A549 (cell line): ENCODE measurements at regions not wholly inside any gene's neighbourhood (a gene's known extent, or its start where the extent isn't known, plus 50 kb on each side); places are given as distances from the start of the nearest gene placed in this dataset.

ENCODE experiments used
- ATAC-seq, 2 experiments: fragments of 200-7000 bp in 1 of 2; fragments of >200 bp in 1 of 2; cut with Nextera tagmentation in 1 of 2; cut with Tn5 transposase in 1 of 2; 3 replicates each; pipeline versions ENCODE4 v1.8.0 to v1.9.1; 2018 to 2020; ENCODE audit warnings: mild to moderate bottlenecking in 1 of 2, moderate library complexity in 1 of 2
- CTCF ChIA-PET: fragments of 300-600 bp; sonication (Branson Sonifier 250); formaldehyde crosslinking; extraction: SDS; loops from one replicate; lab custom pipeline; 2021; ENCODE audit warnings: antibody characterized with exemption, inconsistent platforms; lab: Yijun Ruan, JAX
- POLR2A ChIA-PET: fragments of 350-600 bp; formaldehyde crosslinking; extraction: SDS; loops from one replicate; lab custom pipeline; 2021; ENCODE audit warnings: antibody characterized with exemption, inconsistent platforms; lab: Yijun Ruan, JAX
- DNase-seq, 2 experiments: peaks; one replicate each; pipeline versions ENCODE4 v3.0.0 to v3.0.0-alpha.2; 2011 to 2016; ENCODE audit warnings: low read depth in 1 of 2, low spot score in 1 of 2
- FAIRE-seq: peaks from 2 replicates; lab custom pipeline; 2011; peaks lifted over from hg19 to GRCh38; lab: Jason Lieb, UNC
- H3K27ac ChIP-seq, 2 experiments: fragments of >200 bp; sonication (Bioruptor Twin); formaldehyde crosslinking; 3 replicates each; pipeline ENCODE4 v1.5.1; 2016 to 2017
- H3K4me1 ChIP-seq: fragments of >200 bp; sonication (Bioruptor Twin); formaldehyde crosslinking; 3 replicates; pipeline ENCODE4 v1.6.1; 2016
- H3K4me2 ChIP-seq: fragments of >200 bp; sonication (Bioruptor Twin); formaldehyde crosslinking; 3 replicates; pipeline ENCODE4 v1.6.1; 2016
- H3K4me3 ChIP-seq: fragments of >200 bp; sonication (Bioruptor Twin); formaldehyde crosslinking; 3 replicates; pipeline ENCODE4 v1.5.1; 2016
- H3K9me3 ChIP-seq: fragments of >200 bp; sonication (Bioruptor Twin); formaldehyde crosslinking; 3 replicates; pipeline ENCODE4 v1.6.1; 2016
- ATOH8 ChIP-seq: fragments of 250-450 bp; sonication (Bioruptor Pico); IDR thresholded peaks from 2 replicates; pipeline ENCODE4 v1.5.0; 2020; ENCODE audit warnings: low read depth, mild to moderate bottlenecking, moderate library complexity
- CBX2 ChIP-seq: fragments of 200-600 bp; sonication (generic); IDR thresholded peaks from 2 replicates; pipeline ENCODE4 v1.6.1; 2016; ENCODE audit warnings: low read depth, mild to moderate bottlenecking, borderline replicate concordance
- CTCF ChIP-seq: fragments of >200 bp; sonication (Bioruptor Twin); formaldehyde crosslinking; IDR thresholded peaks from 3 replicates; pipeline ENCODE4 v1.5.1; 2016
- EHMT2 ChIP-seq: fragments of 200-600 bp; sonication (generic); IDR thresholded peaks from 2 replicates; pipeline ENCODE4 v1.6.1; 2016; ENCODE audit warnings: antibody characterized with exemption, low read depth, mild to moderate bottlenecking, moderate library complexity
- EP300 ChIP-seq, 2 experiments: fragments of >200 bp; sonication (Bioruptor Twin); formaldehyde crosslinking; IDR thresholded peaks; 2 replicates in 1 of 2; 3 replicates in 1 of 2; pipeline ENCODE4 v1.6.1; 2016 to 2017
- FOSL2 ChIP-seq, 2 experiments: fragments of 450-650 bp in 1 of 2; fragments of >200 bp in 1 of 2; sonication (Bioruptor Twin) in 1 of 2; formaldehyde crosslinking; IDR thresholded peaks; 2 replicates each; pipeline versions ENCODE4 v1.5.0 to v1.6.1; 2016 to 2020; ENCODE audit warnings: mild to moderate bottlenecking in 1 of 2, moderate library complexity in 1 of 2
- FOXS1 ChIP-seq: fragments of 250-450 bp; sonication (Bioruptor Pico); IDR thresholded peaks from 2 replicates; pipeline ENCODE4 v1.5.0; 2020; ENCODE audit warnings: mild to moderate bottlenecking, moderate library complexity
- GATA3 ChIP-seq: IDR thresholded peaks from 2 replicates; pipeline ENCODE4 v1.6.1; 2012; ENCODE audit warnings: borderline replicate concordance
- HEYL ChIP-seq: fragments of 250-450 bp; sonication (Bioruptor Pico); IDR thresholded peaks from 2 replicates; pipeline ENCODE4 v1.8.0; 2021; ENCODE audit warnings: mild to moderate bottlenecking, moderate library complexity
- HMGXB4 ChIP-seq: fragments of 250-450 bp; sonication (Bioruptor Pico); IDR thresholded peaks from 2 replicates; pipeline ENCODE4 v1.5.0; 2021; ENCODE audit warnings: mild to moderate bottlenecking, moderate library complexity, borderline replicate concordance
- HOXB13 ChIP-seq: fragments of 250-450 bp; sonication (Bioruptor Pico); IDR thresholded peaks from 2 replicates; pipeline ENCODE4 v1.5.0; 2020; ENCODE audit warnings: low read depth, mild to moderate bottlenecking, moderate library complexity
- HOXB5 ChIP-seq: fragments of 250-450 bp; sonication (Bioruptor Pico); IDR thresholded peaks from 2 replicates; pipeline ENCODE4 v1.5.0; 2020; ENCODE audit warnings: mild to moderate bottlenecking, moderate library complexity
- JUN ChIP-seq, 2 experiments: fragments of >200 bp; sonication (Bioruptor Twin); formaldehyde crosslinking; IDR thresholded peaks; 2 replicates in 1 of 2; 3 replicates in 1 of 2; pipeline ENCODE4 v1.6.1; 2016 to 2017
- KDM5A ChIP-seq: fragments of 200-600 bp; sonication (generic); IDR thresholded peaks from 2 replicates; pipeline ENCODE4 v1.6.1; 2016; ENCODE audit warnings: antibody characterized with exemption, mild to moderate bottlenecking
- MAFK ChIP-seq: fragments of 450-650 bp; IDR thresholded peaks from 2 replicates; pipeline ENCODE4 v1.6.1; 2014; ENCODE audit not compliant: partially characterized antibody
- NFE2L2 ChIP-seq: fragments of 150-350 bp; conservative IDR thresholded peaks from 2 replicates; pipeline ENCODE4 v1.6.1; 2014; ENCODE audit warnings: low read length
- NPAS2 ChIP-seq: fragments of 250-450 bp; sonication (Bioruptor Pico); IDR thresholded peaks from 2 replicates; pipeline ENCODE4 v1.8.0; 2022; ENCODE audit warnings: mild to moderate bottlenecking, moderate library complexity, borderline replicate concordance
- POLR2A ChIP-seq: IDR thresholded peaks from 2 replicates; pipeline ENCODE4 v1.6.1; 2012; ENCODE audit warnings: mild to moderate bottlenecking, low read length
- POLR2AphosphoS2 ChIP-seq: conservative IDR thresholded peaks from 2 replicates; pipeline ENCODE4 v1.6.1; 2012; ENCODE audit warnings: low read length, improper control_type of control experiment, inconsistent platforms
- RFX5 ChIP-seq: fragments of 450-650 bp; IDR thresholded peaks from 2 replicates; pipeline ENCODE4 v1.7.1; 2014; ENCODE audit warnings: antibody characterized with exemption, mild to moderate bottlenecking, moderate library complexity
- TP53 ChIP-seq: fragments of 250-450 bp; sonication (Bioruptor Pico); IDR thresholded peaks from 2 replicates; pipeline ENCODE4 v1.5.0; 2021; ENCODE audit warnings: mild to moderate bottlenecking, moderate library complexity
- USF2 ChIP-seq: fragments of 450-650 bp; IDR thresholded peaks from 2 replicates; pipeline ENCODE4 v1.6.1; 2014; ENCODE audit warnings: antibody characterized with exemption
- ZC3H11A ChIP-seq: fragments of 450-650 bp; IDR thresholded peaks from 2 replicates; pipeline ENCODE4 v1.6.1; 2014; ENCODE audit warnings: antibody characterized with exemption, mild to moderate bottlenecking
- ZNF302 ChIP-seq: fragments of 250-450 bp; sonication (Bioruptor Pico); IDR thresholded peaks from 2 replicates; pipeline ENCODE4 v1.9.0; 2021; ENCODE audit warnings: inconsistent platforms, mild to moderate bottlenecking, moderate library complexity
- ZSCAN20 ChIP-seq: fragments of 250-450 bp; sonication (Bioruptor Pico); IDR thresholded peaks from 2 replicates; pipeline ENCODE4 v1.8.0; 2022; ENCODE audit warnings: mild to moderate bottlenecking, moderate library complexity
- WGBS: methylation state at CpG from one replicate; pipeline ENCODE4 v1.1.6; 2017; ENCODE audit errors: missing lambda C conversion rate; 5-methylcytosine and 5-hydroxymethylcytosine counted together
- TF ChIP-seq, protein P1 (sequence below): IDR thresholded peaks from 2 replicates; pipeline ENCODE4 v1.6.1; 2012

GRCh38 chr4:57926311-57926710 is 816.1 kb upstream of the IGFBP7 start:
- no peak overlapping the region for H3K4me2 ChIP-seq
- FAIRE-seq (no peak), ATAC-seq (no peak), DNase-seq (no peak)
- no peaks in the 10 kb centered on the region for H3K4me1 ChIP-seq
- CTCF ChIA-PET, result no interaction called here
- WGBS, result 0% methylated on average over 3 of the region's 3 CpGs
- H3K9me3 ChIP-seq, result no peaks in the 10 kb centered on the region
- no peak overlapping the region for H3K27ac ChIP-seq
- no peak for TF ChIP-seq FOSL2 (IDR thresholded peaks at IDR 0.05)
- 0 out of 2 replicates have a peak, but pooled peaks have one; percentile 4 for TF ChIP-seq FOSL2 (CRISPR knock-in tag; IDR thresholded peaks at IDR 0.05)
- TF ChIP-seq EHMT2, result no peak
- TF ChIP-seq, all 56 proteins: peak for 1
- H3K4me3 ChIP-seq, result no peak overlapping the region
- POLR2A ChIA-PET, result no interaction called here

DNA sequence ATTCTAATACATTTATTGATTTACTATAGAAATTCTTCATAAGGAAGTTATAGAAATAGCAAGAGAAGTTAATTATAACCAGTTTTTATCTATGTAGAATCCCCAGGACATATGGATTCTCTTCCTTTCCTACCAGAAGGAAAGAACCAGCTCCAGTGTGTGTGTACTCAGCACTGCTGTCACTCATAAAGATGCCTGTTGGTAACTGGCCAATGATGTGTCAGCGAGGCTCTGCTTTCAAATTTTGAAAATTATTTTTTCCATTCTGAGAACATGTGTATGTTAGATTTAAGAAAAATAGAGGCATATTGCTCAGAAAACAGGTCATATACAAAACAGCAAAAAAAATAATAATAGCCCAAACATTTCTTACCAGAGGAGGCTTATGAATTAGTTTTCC is 814.8 kb upstream of the IGFBP7 start:
- H3K9me3 ChIP-seq, result no peaks in the 10 kb centered on the region
- FAIRE-seq (no peak), ATAC-seq (no peak), DNase-seq (no peak)
- 8% methylated on average over 1 of the region's 1 CpG for WGBS
- ChIA-PET CTCF (no interaction called here), POLR2A (no interaction called here)
- no peak overlapping the region for H3K4me3 ChIP-seq
- no peak overlapping the region for H3K4me2 ChIP-seq
- H3K27ac ChIP-seq, result no peak overlapping the region
- H3K4me1 ChIP-seq, result no peaks in the 10 kb centered on the region
- TF ChIP-seq USF2 (no peak), ATOH8 (CRISPR knock-in tag) (no peak), ZSCAN20 (no peak), POLR2A (no peak), JUN (IDR thresholded peaks at IDR 0.05) (no peak), FOSL2 (IDR thresholded peaks at IDR 0.05) (no peak), FOSL2 (CRISPR knock-in tag; IDR thresholded peaks at IDR 0.05) (no peak), ZC3H11A (no peak), CTCF (no peak), POLR2AphosphoS2 (no peak), RFX5 (no peak), CBX2 (no peak), HMGXB4 (CRISPR knock-in tag) (no peak)

DNA sequence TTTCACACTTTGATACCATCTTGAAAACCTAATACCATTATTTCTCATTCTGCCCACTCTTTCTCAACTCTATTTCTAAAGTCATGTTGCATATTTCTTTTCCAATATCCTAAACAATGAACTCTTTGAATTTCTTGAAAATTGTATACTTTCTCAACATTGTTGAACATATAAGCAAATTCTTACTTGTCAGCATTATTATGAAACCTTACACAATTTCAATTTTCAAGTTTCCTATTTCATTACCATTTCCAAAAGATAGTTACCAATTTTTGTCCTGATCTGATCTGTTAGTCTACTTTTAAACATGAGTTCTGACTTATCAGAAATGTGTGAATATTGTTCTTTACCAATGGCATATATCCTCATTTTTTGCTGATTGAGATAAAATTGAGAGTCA is 806.3 kb upstream of the IGFBP7 start:
- Histone ChIP-seq H3K27ac (no peak overlapping the region), H3K9me3 (no peaks in the 10 kb centered on the region), H3K4me1 (no peaks in the 10 kb centered on the region), H3K4me3 (no peak overlapping the region), H3K4me2 (no peak overlapping the region)
- ATAC-seq (no peak), DNase-seq (no peak), FAIRE-seq (no peak)
- ChIA-PET POLR2A (no interaction called here), CTCF (no interaction called here)
- no peak for TF ChIP-seq KDM5A
- TF ChIP-seq MAFK, result peak; percentile 71

DNA sequence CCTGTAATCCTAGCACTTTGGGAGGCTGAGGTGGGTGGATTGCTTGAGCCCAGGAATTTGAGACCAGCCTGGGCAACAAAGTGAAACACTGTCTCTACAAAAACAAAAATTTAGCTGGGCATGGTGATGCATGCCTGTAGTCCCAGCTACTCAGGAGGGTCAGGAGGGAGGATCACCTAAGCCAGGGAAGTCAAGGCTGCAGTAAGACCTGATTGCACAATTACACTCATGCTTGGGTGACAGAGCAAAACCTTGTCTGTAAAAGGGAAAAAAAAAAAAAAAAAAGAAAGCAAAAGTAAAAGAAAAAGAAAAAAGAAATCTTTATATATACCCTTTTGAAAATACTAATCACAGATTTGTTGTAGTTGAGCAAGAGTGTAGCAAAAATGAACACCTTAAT is 801.0 kb upstream of the IGFBP7 start:
- H3K4me3 ChIP-seq, result no peak overlapping the region
- H3K27ac ChIP-seq, result no peak overlapping the region
- POLR2A ChIA-PET, result no interaction called here
- H3K4me1 ChIP-seq, result no peaks in the 10 kb centered on the region
- CTCF ChIA-PET, result no interaction called here
- no peak overlapping the region for H3K4me2 ChIP-seq
- no peak for FAIRE-seq
- no peak for DNase-seq
- ATAC-seq, result no peak
- H3K9me3 ChIP-seq, result no peaks in the 10 kb centered on the region
- TF ChIP-seq HEYL (CRISPR knock-in tag) (no peak), ATOH8 (CRISPR knock-in tag) (no peak), NPAS2 (CRISPR knock-in tag) (no peak), HOXB13 (no peak), EP300 (IDR thresholded peaks at IDR 0.05) (no peak), POLR2A (no peak), NFE2L2 (no peak), TP53 (no peak), GATA3 (no peak), ZNF302 (CRISPR knock-in tag) (no peak), FOXS1 (no peak), ZSCAN20 (no peak), HOXB5 (no peak), RFX5 (no peak)
- TF ChIP-seq, protein P1, sequence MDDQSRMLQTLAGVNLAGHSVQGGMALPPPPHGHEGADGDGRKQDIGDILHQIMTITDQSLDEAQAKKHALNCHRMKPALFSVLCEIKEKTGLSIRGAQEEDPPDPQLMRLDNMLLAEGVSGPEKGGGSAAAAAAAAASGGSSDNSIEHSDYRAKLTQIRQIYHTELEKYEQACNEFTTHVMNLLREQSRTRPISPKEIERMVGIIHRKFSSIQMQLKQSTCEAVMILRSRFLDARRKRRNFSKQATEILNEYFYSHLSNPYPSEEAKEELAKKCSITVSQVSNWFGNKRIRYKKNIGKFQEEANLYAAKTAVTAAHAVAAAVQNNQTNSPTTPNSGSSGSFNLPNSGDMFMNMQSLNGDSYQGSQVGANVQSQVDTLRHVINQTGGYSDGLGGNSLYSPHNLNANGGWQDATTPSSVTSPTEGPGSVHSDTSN, result no peak
